ENCODE measurements at regions not wholly inside any gene's neighbourhood (a gene's known extent, or its start where the extent isn't known, plus 50 kb on each side); places are given as distances from the start of the nearest gene placed in this dataset.

DNA sequence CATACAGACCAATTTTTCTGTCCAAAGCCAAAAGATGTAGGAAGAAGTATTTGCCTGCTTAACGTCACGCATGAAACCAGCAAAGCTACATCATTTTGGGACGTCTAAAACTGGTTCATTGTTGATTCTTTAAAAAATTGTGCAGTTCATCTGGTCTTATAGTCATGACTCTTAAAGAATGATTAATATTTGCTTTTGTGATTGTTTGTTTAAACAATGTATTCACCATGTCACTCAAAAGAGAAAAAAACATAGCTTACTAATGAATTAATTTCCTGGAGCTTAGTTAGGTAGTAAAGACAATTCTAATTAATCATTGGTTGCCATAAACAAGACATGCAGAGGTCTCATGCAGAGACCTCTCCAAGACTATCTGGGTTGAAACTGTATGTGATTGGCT is 157.3 kb downstream of the RPS12 start:
- CTCF ChIA-PET = interaction anchor here (1.4 to 4.5 kb wide), 2 partner anchors 10 to 12 kb away, joined by 4 to 30 read pairs; no protein-coding TSS in a partner anchor
- no peak overlapping the region for H3K4me3 ChIP-seq (ENCODE audit: low read depth, low read length)
- POLR2A ChIA-PET = no interaction called here
- DNase-seq (ENCODE audit: low read depth) = no peak
- no peaks in the 10 kb centered on the region for H3K36me3 ChIP-seq (ENCODE audit: control insufficient read depth, insufficient read depth, low read length)
- TF ChIP-seq, protein P1, sequence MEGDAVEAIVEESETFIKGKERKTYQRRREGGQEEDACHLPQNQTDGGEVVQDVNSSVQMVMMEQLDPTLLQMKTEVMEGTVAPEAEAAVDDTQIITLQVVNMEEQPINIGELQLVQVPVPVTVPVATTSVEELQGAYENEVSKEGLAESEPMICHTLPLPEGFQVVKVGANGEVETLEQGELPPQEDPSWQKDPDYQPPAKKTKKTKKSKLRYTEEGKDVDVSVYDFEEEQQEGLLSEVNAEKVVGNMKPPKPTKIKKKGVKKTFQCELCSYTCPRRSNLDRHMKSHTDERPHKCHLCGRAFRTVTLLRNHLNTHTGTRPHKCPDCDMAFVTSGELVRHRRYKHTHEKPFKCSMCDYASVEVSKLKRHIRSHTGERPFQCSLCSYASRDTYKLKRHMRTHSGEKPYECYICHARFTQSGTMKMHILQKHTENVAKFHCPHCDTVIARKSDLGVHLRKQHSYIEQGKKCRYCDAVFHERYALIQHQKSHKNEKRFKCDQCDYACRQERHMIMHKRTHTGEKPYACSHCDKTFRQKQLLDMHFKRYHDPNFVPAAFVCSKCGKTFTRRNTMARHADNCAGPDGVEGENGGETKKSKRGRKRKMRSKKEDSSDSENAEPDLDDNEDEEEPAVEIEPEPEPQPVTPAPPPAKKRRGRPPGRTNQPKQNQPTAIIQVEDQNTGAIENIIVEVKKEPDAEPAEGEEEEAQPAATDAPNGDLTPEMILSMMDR (IDR thresholded peaks at IDR 0.05; ENCODE audit: insufficient read depth, low read depth, low read length) = no peak
- no peaks in the 10 kb centered on the region for H3K27me3 ChIP-seq (ENCODE audit: control insufficient read depth, insufficient read depth, low read length)

DNA sequence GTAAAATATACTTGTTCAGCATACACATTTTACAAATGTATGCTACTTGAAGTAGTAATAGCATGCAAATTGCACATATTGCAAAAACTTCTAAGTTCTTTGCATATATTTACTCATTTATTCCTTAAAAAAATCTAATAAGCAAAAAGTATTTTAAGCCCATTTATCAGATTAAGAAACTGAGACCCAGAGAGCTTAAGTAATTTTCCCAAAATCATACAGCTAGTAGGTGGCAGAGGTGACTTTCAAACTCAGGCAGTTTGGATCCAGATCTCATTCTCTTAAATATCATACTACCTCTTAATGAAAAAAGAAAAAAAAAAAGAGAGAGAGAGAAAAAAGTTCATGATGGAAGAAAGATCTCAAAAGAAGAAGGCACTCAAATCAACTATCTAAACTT is 157.9 kb downstream of the RPS12 start:
- DNase-seq (ENCODE audit: low read depth) = no peak
- ChIA-PET POLR2A (no interaction called here), CTCF (interaction anchor here (4.5 kb wide), 1 partner anchor 10 kb away, joined by 30 read pairs; no protein-coding TSS in a partner anchor)
- Histone ChIP-seq H3K36me3 (ENCODE audit: control insufficient read depth, insufficient read depth, low read length) (no peaks in the 10 kb centered on the region), H3K27me3 (ENCODE audit: control insufficient read depth, insufficient read depth, low read length) (no peaks in the 10 kb centered on the region), H3K4me3 (ENCODE audit: low read depth, low read length) (no peak overlapping the region)
- TF ChIP-seq, protein P1 (IDR thresholded peaks at IDR 0.05; ENCODE audit: insufficient read depth, low read depth, low read length) = no peak

DNA sequence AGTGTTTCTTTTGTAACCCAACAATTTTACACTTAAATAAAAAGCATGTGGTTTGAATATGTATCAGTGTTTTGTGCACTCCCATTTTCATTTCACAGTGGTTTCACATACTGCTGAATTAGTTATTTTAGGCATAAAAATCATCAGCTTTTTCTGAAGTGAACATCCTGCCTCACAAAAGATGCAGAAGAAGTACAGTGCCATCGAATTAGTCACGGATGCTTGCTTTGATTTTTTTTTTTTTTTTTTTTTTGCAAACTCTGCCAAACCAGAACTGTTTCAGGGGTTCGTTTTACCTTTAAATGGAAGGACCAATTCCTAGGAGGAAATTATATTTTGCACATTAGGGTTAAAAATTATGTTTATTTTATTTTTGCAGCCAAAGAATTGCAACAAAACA is 158.6 kb downstream of the RPS12 start:
- no peaks in the 10 kb centered on the region for H3K36me3 ChIP-seq (ENCODE audit: control insufficient read depth, insufficient read depth, low read length)
- H3K4me3 ChIP-seq (ENCODE audit: low read depth, low read length) = no peak overlapping the region
- no peak for DNase-seq (ENCODE audit: low read depth)
- ChIA-PET POLR2A (no interaction called here), CTCF (interaction anchor here (0.6 to 4.5 kb wide), 2 partner anchors 11 to 16 kb away, joined by 3 to 30 read pairs; no protein-coding TSS in a partner anchor)
- H3K27me3 ChIP-seq (ENCODE audit: control insufficient read depth, insufficient read depth, low read length) = no peaks in the 10 kb centered on the region
- TF ChIP-seq, protein P1 (IDR thresholded peaks at IDR 0.05; ENCODE audit: insufficient read depth, low read depth, low read length) = no peak

DNA sequence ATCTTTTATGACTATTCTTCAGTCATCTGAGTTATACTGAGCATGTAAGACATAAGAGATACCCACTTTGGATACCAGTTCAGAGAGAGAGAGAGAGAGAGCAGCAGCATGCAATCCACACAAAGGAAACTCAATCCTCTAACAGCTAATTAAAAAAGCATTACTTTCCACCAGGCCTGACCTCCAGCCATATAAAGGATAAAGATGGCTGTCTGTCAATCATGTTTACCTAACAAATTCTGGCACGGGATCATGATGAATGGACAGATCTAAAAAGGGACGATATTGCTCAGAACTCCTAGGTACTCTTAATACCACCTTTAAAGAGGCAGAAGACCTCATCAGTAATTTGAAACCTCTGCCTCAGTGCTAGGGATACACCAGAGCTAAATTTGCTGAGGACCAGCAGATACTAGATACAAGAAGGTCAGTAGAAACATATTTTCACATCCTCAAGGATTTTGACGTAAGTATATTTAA is 159.2 kb downstream of the RPS12 start:
- DNase-seq (ENCODE audit: low read depth) = no peak
- ChIA-PET CTCF (interaction anchor here (4.5 kb wide), 1 partner anchor 11 kb away, joined by 30 read pairs; no protein-coding TSS in a partner anchor), POLR2A (no interaction called here)
- Histone ChIP-seq H3K27me3 (ENCODE audit: control insufficient read depth, insufficient read depth, low read length) (no peaks in the 10 kb centered on the region), H3K36me3 (ENCODE audit: control insufficient read depth, insufficient read depth, low read length) (no peaks in the 10 kb centered on the region), H3K4me3 (ENCODE audit: low read depth, low read length) (no peak overlapping the region)
- TF ChIP-seq, protein P1 (IDR thresholded peaks at IDR 0.05; ENCODE audit: insufficient read depth, low read depth, low read length) = no peak

DNA sequence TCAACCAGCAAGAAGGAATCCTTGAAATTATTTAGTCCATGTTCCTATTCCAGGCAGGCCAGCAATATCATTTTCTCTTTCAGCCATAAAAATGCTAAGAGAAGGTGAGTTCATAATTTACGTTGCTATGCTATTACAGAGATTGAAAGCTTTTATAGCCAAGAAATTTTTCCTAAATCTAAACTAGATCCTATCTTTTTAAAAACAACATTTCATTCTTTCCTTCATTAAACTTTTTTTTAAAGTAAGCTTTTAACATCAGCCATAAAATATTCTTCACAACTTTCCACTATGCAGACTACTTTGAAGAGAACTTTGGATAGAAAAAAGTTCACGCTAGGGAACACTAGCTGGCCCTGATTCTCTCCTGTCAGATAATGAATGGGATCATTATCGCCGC is 159.8 kb downstream of the RPS12 start:
- TF ChIP-seq, protein P1 (IDR thresholded peaks at IDR 0.05; ENCODE audit: insufficient read depth, low read depth, low read length) = no peak
- CTCF ChIA-PET = interaction anchor here (0.6 to 4.5 kb wide), 2 partner anchors 12 to 894 kb away, joined by 3 to 30 read pairs; no protein-coding TSS in a partner anchor
- Histone ChIP-seq H3K27me3 (ENCODE audit: control insufficient read depth, insufficient read depth, low read length) (no peaks in the 10 kb centered on the region), H3K36me3 (ENCODE audit: control insufficient read depth, insufficient read depth, low read length) (no peaks in the 10 kb centered on the region), H3K4me3 (ENCODE audit: low read depth, low read length) (no peak overlapping the region)
- POLR2A ChIA-PET = no interaction called here
- DNase-seq (ENCODE audit: low read depth) = no peak
